IMR-90 (cell line): ENCODE measurements at regions not wholly inside any gene's neighbourhood (a gene's known extent, or its start where the extent isn't known, plus 50 kb on each side); places are given as distances from the start of the nearest gene placed in this dataset.

Experiments used
- ATAC-seq: fragments of 200-7000 bp; cut with Tn5 transposase; 2 replicates; pipeline ENCODE4 v1.9.1; 2020; ENCODE audit warnings: low read depth, mild to moderate bottlenecking, moderate library complexity
- BruUV-seq: library from RNA; stranded (reverse); fragments of 400-500 nt; replicated peaks from 2 replicates; lab custom pipeline; 2021; lab: Mats Ljungman, UMichigan
- CTCF ChIA-PET: fragments of 300-600 bp; formaldehyde crosslinking; extraction: SDS; loops from one replicate; lab custom pipeline; 2021; ENCODE audit warnings: antibody characterized with exemption; lab: Yijun Ruan, JAX
- POLR2A ChIA-PET: fragments of 300-600 bp; sonication (Branson Sonifier 250); formaldehyde crosslinking; loops from one replicate; lab custom pipeline; 2022; ENCODE audit warnings: antibody characterized with exemption; ENCODE audit not compliant: unreplicated experiment; lab: Charles Lee
- DNase-seq: peaks from one replicate; pipeline ENCODE4 v3.0.0; 2013
- H2AFZ ChIP-seq: replicated peaks from 2 replicates; pipeline ENCODE3; 2013; ENCODE audit warnings: low read length, mild to moderate bottlenecking; ENCODE audit not compliant: poor library complexity
- H2AK5ac ChIP-seq: 2 replicates; pipeline ENCODE4 v1.6.1; 2013; ENCODE audit warnings: low read depth, low read length, inconsistent platforms
- H2AK9ac ChIP-seq: replicated peaks from 2 replicates; pipeline ENCODE3; 2013; ENCODE audit warnings: mild to moderate bottlenecking, low read depth, low read length, moderate library complexity; ENCODE audit not compliant: poor library complexity
- H2BK120ac ChIP-seq: 2 replicates; pipeline ENCODE4 v1.6.1; 2013; ENCODE audit warnings: low read depth, low read length, inconsistent platforms
- H2BK15ac ChIP-seq: 3 replicates; pipeline ENCODE4 v1.6.1; 2013; ENCODE audit warnings: low read depth, low read length, inconsistent platforms
- H2BK20ac ChIP-seq: 2 replicates; pipeline ENCODE4 v1.6.1; 2013; ENCODE audit warnings: low read depth, mild to moderate bottlenecking, inconsistent platforms, low read length, moderate library complexity
- H2BK5ac ChIP-seq: 2 replicates; pipeline ENCODE4 v1.6.1; 2013; ENCODE audit warnings: mild to moderate bottlenecking, low read depth, low read length, inconsistent platforms; ENCODE audit not compliant: poor library complexity, severe bottlenecking
- H3K14ac ChIP-seq: replicated peaks from 2 replicates; pipeline ENCODE4 v1.6.1; 2013; ENCODE audit warnings: low read depth, low read length, inconsistent platforms
- H3K18ac ChIP-seq: 2 replicates; pipeline ENCODE4 v1.6.1; 2013; ENCODE audit warnings: low read depth, low read length, control low read depth
- H3K23ac ChIP-seq: 2 replicates; pipeline ENCODE4 v1.6.1; 2013; ENCODE audit warnings: low read depth, low read length, inconsistent platforms
- H3K27ac ChIP-seq: 2 replicates; pipeline ENCODE4 v1.5.1; 2013; ENCODE audit warnings: mild to moderate bottlenecking, control low read depth, low read length; ENCODE audit not compliant: insufficient read depth
- H3K27me3 ChIP-seq: 2 replicates; pipeline ENCODE4 v1.6.1; 2013; ENCODE audit warnings: low read length; ENCODE audit not compliant: control insufficient read depth, insufficient read depth
- H3K36me3 ChIP-seq: 2 replicates; pipeline ENCODE4 v1.6.1; 2013; ENCODE audit warnings: low read length, mixed read lengths; ENCODE audit not compliant: control insufficient read depth, insufficient read depth
- H3K4ac ChIP-seq: 2 replicates; pipeline ENCODE4 v1.6.1; 2013; ENCODE audit warnings: low read depth, low read length, inconsistent platforms
- H3K4me1 ChIP-seq: 2 replicates; pipeline ENCODE4 v1.6.1; 2013; ENCODE audit warnings: low read length, mixed read lengths; ENCODE audit not compliant: control insufficient read depth, insufficient read depth
- H3K4me2 ChIP-seq: 2 replicates; pipeline ENCODE4 v1.6.1; 2013; ENCODE audit warnings: low read depth, mild to moderate bottlenecking, control low read depth, low read length, moderate library complexity
- H3K4me3 ChIP-seq: 2 replicates; pipeline ENCODE4 v1.5.1; 2013; ENCODE audit warnings: low read depth, mild to moderate bottlenecking, control low read depth, low read length, moderate library complexity; ENCODE audit not compliant: insufficient read depth
- H3K56ac ChIP-seq: 2 replicates; pipeline ENCODE4 v1.6.1; 2013; ENCODE audit warnings: low read length, inconsistent platforms; ENCODE audit not compliant: insufficient read depth; ENCODE audit errors: extremely low read depth
- H3K79me1 ChIP-seq, 2 experiments: 2 replicates each; pipeline ENCODE4 v1.6.1; 2013; ENCODE audit warnings: low read length in 2 of 2, inconsistent platforms in 1 of 2, low read depth in 1 of 2
- H3K9ac ChIP-seq: 2 replicates; pipeline ENCODE4 v1.6.1; 2013; ENCODE audit warnings: low read depth, low read length, control low read depth
- H3K9me1 ChIP-seq: 2 replicates; pipeline ENCODE4 v1.6.1; 2013; ENCODE audit warnings: low read length, inconsistent platforms; ENCODE audit not compliant: insufficient read depth
- H3K9me3 ChIP-seq: 2 replicates; pipeline ENCODE4 v1.6.1; 2013; ENCODE audit warnings: low read length; ENCODE audit not compliant: control insufficient read depth, insufficient read depth
- H4K20me1 ChIP-seq: 2 replicates; pipeline ENCODE4 v1.6.1; 2013; ENCODE audit warnings: low read length, inconsistent platforms; ENCODE audit not compliant: insufficient read depth
- H4K5ac ChIP-seq: 2 replicates; pipeline ENCODE4 v1.6.1; 2013; ENCODE audit warnings: mild to moderate bottlenecking, low read depth, low read length, control low read depth
- H4K8ac ChIP-seq, 2 experiments: 2 replicates each; pipeline ENCODE4 v1.6.1; 2013; ENCODE audit warnings: low read depth in 2 of 2, low read length in 2 of 2, control low read depth in 1 of 2, inconsistent platforms in 1 of 2
- H4K91ac ChIP-seq: 2 replicates; pipeline ENCODE4 v1.6.1; 2013; ENCODE audit warnings: low read depth, low read length, inconsistent platforms; ENCODE audit not compliant: insufficient read depth
- BHLHE40 ChIP-seq: fragments of 150-350 bp; IDR thresholded peaks from 2 replicates; pipeline ENCODE4 v1.6.1; 2016; ENCODE audit warnings: mild to moderate bottlenecking, low read depth, low read length
- CEBPB ChIP-seq: IDR thresholded peaks from 2 replicates; pipeline ENCODE4 v1.6.1; 2012; ENCODE audit warnings: low read depth, low read length, improper control_type of control experiment
- CHD1 ChIP-seq: IDR thresholded peaks from 2 replicates; pipeline ENCODE4 v1.6.1; 2012; ENCODE audit warnings: low read depth, low read length, improper control_type of control experiment
- FOS ChIP-seq: fragments of 150-350 bp; IDR thresholded peaks from 2 replicates; pipeline ENCODE4 v1.6.1; 2016; ENCODE audit warnings: low read depth, low read length
- MAFK ChIP-seq: IDR thresholded peaks from 2 replicates; pipeline ENCODE4 v1.6.1; 2012; ENCODE audit warnings: low read depth, low read length, improper control_type of control experiment
- MAZ ChIP-seq: IDR thresholded peaks from 2 replicates; pipeline ENCODE4 v1.6.1; 2012; ENCODE audit warnings: low read depth, mild to moderate bottlenecking, low read length, improper control_type of control experiment, moderate library complexity, borderline replicate concordance
- MXI1 ChIP-seq: IDR thresholded peaks from 2 replicates; pipeline ENCODE4 v1.6.1; 2012; ENCODE audit warnings: low read depth, mild to moderate bottlenecking, low read length, moderate library complexity, borderline replicate concordance
- NFE2L2 ChIP-seq: fragments of 150-350 bp; IDR thresholded peaks from 2 replicates; pipeline ENCODE4 v1.6.1; 2016; ENCODE audit warnings: low read depth, mild to moderate bottlenecking, low read length
- POLR2A ChIP-seq: IDR thresholded peaks from 2 replicates; pipeline ENCODE4 v1.6.1; 2012; ENCODE audit warnings: mild to moderate bottlenecking, low read depth, low read length
- RAD21 ChIP-seq: IDR thresholded peaks from 2 replicates; pipeline ENCODE4 v1.6.1; 2012; ENCODE audit warnings: low read length, improper control_type of control experiment
- RCOR1 ChIP-seq: IDR thresholded peaks from 2 replicates; pipeline ENCODE4 v1.6.1; 2012; ENCODE audit warnings: mild to moderate bottlenecking, low read length, improper control_type of control experiment; ENCODE audit not compliant: insufficient replicate concordance
- RFX5 ChIP-seq: IDR thresholded peaks from 2 replicates; pipeline ENCODE4 v1.8.0; 2012; ENCODE audit warnings: low read depth, mild to moderate bottlenecking, low read length, moderate library complexity
- SMC3 ChIP-seq: fragments of 150-350 bp; IDR thresholded peaks from 2 replicates; pipeline ENCODE4 v1.6.1; 2016; ENCODE audit warnings: low read depth, mild to moderate bottlenecking, antibody characterized with exemption, low read length, moderate library complexity
- WGBS, 2 experiments: methylation state at CpG; one replicate each; pipeline versions ENCODE4 v1.1.5 to v1.1.7; 2013; ENCODE audit warnings: missing lambda C conversion rate in 2 of 2; ENCODE audit not compliant: insufficient read length in 1 of 2; ENCODE audit errors: extremely low coverage in 2 of 2; 5-methylcytosine and 5-hydroxymethylcytosine counted together
- dilution Hi-C: fragments of 300-500 bp; cut with HindIII; formaldehyde crosslinking; loops from one replicate; pipeline ENCODE4 v1.14.3; 2018; ENCODE audit warnings: low sequenced_read_pairs; ENCODE audit not compliant: unreplicated experiment
- in situ Hi-C: fragments of 300-500 bp; cut with MboI; formaldehyde crosslinking; loops from 3 replicates; pipeline ENCODE4 v1.14.3; 2019; ENCODE audit warnings: low sequenced_read_pairs, inconsistent platforms, mixed read lengths
- intact Hi-C: fragments of 100-400 bp; cut with micrococcal nuclease; formaldehyde crosslinking; loops from 2 replicates; pipeline ENCODE4 v1.10.0; 2022
- TF ChIP-seq, protein P1 (sequence below): fragments of 150-350 bp; IDR thresholded peaks from 2 replicates; pipeline ENCODE4 v1.6.1; 2017; ENCODE audit warnings: mild to moderate bottlenecking, antibody characterized with exemption, low read length, low read depth
- TF ChIP-seq, protein P2 (sequence below): fragments of 150-350 bp; IDR thresholded peaks from 2 replicates; pipeline ENCODE4 v1.6.1; 2016; ENCODE audit warnings: low read depth, mild to moderate bottlenecking, low read length, moderate library complexity, borderline replicate concordance
- TF ChIP-seq, protein P3 (sequence below): conservative IDR thresholded peaks from 2 replicates; pipeline ENCODE4 v1.5.1; 2012; ENCODE audit warnings: mild to moderate bottlenecking, low read depth, low read length, improper control_type of control experiment

DNA sequence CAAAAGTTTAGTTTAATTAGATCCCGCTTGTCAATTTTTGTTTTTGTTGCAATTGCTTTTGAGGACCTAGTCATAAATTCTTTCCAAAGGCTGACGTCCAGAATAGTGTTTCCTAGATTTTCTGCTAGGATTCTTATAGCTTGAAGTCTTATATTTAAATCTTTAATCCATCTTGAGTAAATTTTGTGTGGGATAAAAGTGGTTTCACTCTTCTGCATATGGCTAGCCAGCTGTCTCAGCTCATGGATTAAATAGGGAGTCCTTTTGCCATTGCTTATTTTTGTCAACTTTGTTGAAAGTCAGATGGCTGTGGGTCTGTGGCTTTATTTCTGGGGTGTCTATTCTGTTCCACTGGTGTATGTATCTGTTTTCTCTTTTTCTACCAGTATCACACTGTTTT lies 801.3 kb upstream of the ADGRL4 start:
- no peak overlapping the region for H3K23ac ChIP-seq
- H3K79me1 ChIP-seq: no peaks in the 10 kb centered on the region
- no peak overlapping the region for H3K14ac ChIP-seq
- H3K18ac ChIP-seq: no peak overlapping the region
- ATAC-seq (no peak), DNase-seq (no peak)
- no peak overlapping the region for H3K27ac ChIP-seq
- no peak overlapping the region for H2BK15ac ChIP-seq
- dilution Hi-C loops (no loop called here), intact Hi-C loops (no loop called here), in situ Hi-C loops (no loop called here)
- H4K8ac ChIP-seq: no peak overlapping the region
- no TSS peak for BruUV-seq
- peaks cover 2% of the 10 kb centered on the region; the same call in 1 of the 2 replicates for H3K4me1 ChIP-seq
- H2BK5ac ChIP-seq: no peak overlapping the region
- no peaks in the 10 kb centered on the region; the same call in 1 of the 2 replicates for H3K9me3 ChIP-seq
- no peak overlapping the region for H2AK5ac ChIP-seq
- H3K9me1 ChIP-seq: no peaks in the 10 kb centered on the region
- CTCF ChIA-PET: no interaction called here
- no peak overlapping the region for H2AFZ ChIP-seq
- no peak overlapping the region for H2BK120ac ChIP-seq
- H3K36me3 ChIP-seq: no peaks in the 10 kb centered on the region
- no peak overlapping the region for H3K9ac ChIP-seq
- TF ChIP-seq RAD21 (no peak), RFX5 (no peak), MAFK (no peak), CEBPB (no peak), CHD1 (no peak), POLR2A (no peak), RCOR1 (no peak), MXI1 (no peak), FOS (no peak), SMC3 (no peak), BHLHE40 (no peak), MAZ (no peak), NFE2L2 (no peak)
- TF ChIP-seq, protein P1, sequence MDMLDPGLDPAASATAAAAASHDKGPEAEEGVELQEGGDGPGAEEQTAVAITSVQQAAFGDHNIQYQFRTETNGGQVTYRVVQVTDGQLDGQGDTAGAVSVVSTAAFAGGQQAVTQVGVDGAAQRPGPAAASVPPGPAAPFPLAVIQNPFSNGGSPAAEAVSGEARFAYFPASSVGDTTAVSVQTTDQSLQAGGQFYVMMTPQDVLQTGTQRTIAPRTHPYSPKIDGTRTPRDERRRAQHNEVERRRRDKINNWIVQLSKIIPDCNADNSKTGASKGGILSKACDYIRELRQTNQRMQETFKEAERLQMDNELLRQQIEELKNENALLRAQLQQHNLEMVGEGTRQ: no peak
- TF ChIP-seq, protein P2, sequence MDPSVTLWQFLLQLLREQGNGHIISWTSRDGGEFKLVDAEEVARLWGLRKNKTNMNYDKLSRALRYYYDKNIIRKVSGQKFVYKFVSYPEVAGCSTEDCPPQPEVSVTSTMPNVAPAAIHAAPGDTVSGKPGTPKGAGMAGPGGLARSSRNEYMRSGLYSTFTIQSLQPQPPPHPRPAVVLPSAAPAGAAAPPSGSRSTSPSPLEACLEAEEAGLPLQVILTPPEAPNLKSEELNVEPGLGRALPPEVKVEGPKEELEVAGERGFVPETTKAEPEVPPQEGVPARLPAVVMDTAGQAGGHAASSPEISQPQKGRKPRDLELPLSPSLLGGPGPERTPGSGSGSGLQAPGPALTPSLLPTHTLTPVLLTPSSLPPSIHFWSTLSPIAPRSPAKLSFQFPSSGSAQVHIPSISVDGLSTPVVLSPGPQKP: no peak
- TF ChIP-seq, protein P3, sequence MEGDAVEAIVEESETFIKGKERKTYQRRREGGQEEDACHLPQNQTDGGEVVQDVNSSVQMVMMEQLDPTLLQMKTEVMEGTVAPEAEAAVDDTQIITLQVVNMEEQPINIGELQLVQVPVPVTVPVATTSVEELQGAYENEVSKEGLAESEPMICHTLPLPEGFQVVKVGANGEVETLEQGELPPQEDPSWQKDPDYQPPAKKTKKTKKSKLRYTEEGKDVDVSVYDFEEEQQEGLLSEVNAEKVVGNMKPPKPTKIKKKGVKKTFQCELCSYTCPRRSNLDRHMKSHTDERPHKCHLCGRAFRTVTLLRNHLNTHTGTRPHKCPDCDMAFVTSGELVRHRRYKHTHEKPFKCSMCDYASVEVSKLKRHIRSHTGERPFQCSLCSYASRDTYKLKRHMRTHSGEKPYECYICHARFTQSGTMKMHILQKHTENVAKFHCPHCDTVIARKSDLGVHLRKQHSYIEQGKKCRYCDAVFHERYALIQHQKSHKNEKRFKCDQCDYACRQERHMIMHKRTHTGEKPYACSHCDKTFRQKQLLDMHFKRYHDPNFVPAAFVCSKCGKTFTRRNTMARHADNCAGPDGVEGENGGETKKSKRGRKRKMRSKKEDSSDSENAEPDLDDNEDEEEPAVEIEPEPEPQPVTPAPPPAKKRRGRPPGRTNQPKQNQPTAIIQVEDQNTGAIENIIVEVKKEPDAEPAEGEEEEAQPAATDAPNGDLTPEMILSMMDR: no peak
- POLR2A ChIA-PET: no interaction called here
- H4K5ac ChIP-seq: no peak overlapping the region
- H2AK9ac ChIP-seq: no peak overlapping the region
- H4K20me1 ChIP-seq: no peaks in the 10 kb centered on the region
- no peak overlapping the region for H3K4me2 ChIP-seq
- H2BK20ac ChIP-seq: no peak overlapping the region
- H3K56ac ChIP-seq: no peak overlapping the region
- H3K4me3 ChIP-seq: no peak overlapping the region
- WGBS, 2 experiments: no CpG with 5 or more reads among the region's 2 CpGs
- no peaks in the 10 kb centered on the region for H3K27me3 ChIP-seq
- no peak overlapping the region for H3K4ac ChIP-seq
- H4K91ac ChIP-seq: no peak overlapping the region
